ENCODE measurements at regions not wholly inside any gene's neighbourhood (a gene's known extent, or its start where the extent isn't known, plus 50 kb on each side); places are given as distances from the start of the nearest gene placed in this dataset.

- H2AFZ ChIP-seq (ENCODE audit: low read depth): no peak overlapping the region
- ChIA-PET CTCF (no interaction called here), POLR2A (no interaction called here)
- WGBS (ENCODE audit: low lambda C conversion rate): 49% methylated on average over 4 of the region's 4 CpGs
- H3K9me2 ChIP-seq: no peaks in the 10 kb centered on the region
- H3K27ac ChIP-seq (ENCODE audit: low read depth in 2 of 2, low read length in 1 of 2): no peak overlapping the region
- no peaks in the 10 kb centered on the region for H3K79me2 ChIP-seq (ENCODE audit: insufficient read depth)
- H3K4me2 ChIP-seq: no peak overlapping the region
- no peak for TF ChIP-seq MXI1 (IDR thresholded peaks at IDR 0.05; ENCODE audit: low read depth, low read length)
- TF ChIP-seq TCF12 (IDR thresholded peaks at IDR 0.05): no peak
- no peak for TF ChIP-seq CTCF (IDR thresholded peaks at IDR 0.05)
- TF ChIP-seq USF2 (IDR thresholded peaks at IDR 0.05; ENCODE audit: borderline replicate concordance, low read depth, low read length): no peak
- no peak for TF ChIP-seq FOSL2 (IDR thresholded peaks at IDR 0.05; ENCODE audit: borderline replicate concordance, low read depth)
- TF ChIP-seq SMC3 (IDR thresholded peaks at IDR 0.05; ENCODE audit: low read depth, low read length): no peak
- TF ChIP-seq IRF3 (IDR thresholded peaks at IDR 0.05; ENCODE audit: low read depth, low read length): no peak
- no peak for TF ChIP-seq NRF1 (IDR thresholded peaks at IDR 0.05; ENCODE audit: low read depth, low read length)
- no peak for TF ChIP-seq GABPA (IDR thresholded peaks at IDR 0.05; ENCODE audit: low read depth)
- no peak for TF ChIP-seq FOXJ3 (CRISPR knock-in tag; IDR thresholded peaks at IDR 0.05)
- TF ChIP-seq FOXM1 (IDR thresholded peaks at IDR 0.05; ENCODE audit: low read depth): no peak
- no peak for TF ChIP-seq REST (IDR thresholded peaks at IDR 0.05; ENCODE audit: low read depth, low read length)
- TF ChIP-seq MEF2A (IDR thresholded peaks at IDR 0.05; ENCODE audit: borderline replicate concordance, low read depth): no peak
- no peak for TF ChIP-seq CHD2 (IDR thresholded peaks at IDR 0.05; ENCODE audit: low read length, partially characterized antibody)
- TF ChIP-seq TEAD4 (IDR thresholded peaks at IDR 0.05; ENCODE audit: borderline replicate concordance, insufficient read depth): no peak
- TF ChIP-seq RXRA (IDR thresholded peaks at IDR 0.05; ENCODE audit: borderline replicate concordance, low read depth): no peak
- TF ChIP-seq USF1 (IDR thresholded peaks at IDR 0.05; ENCODE audit: borderline replicate concordance, low read depth): no peak
- H3K27me3 ChIP-seq (ENCODE audit: insufficient read depth): no peaks in the 10 kb centered on the region
- H3K9me3 ChIP-seq: no peaks in the 10 kb centered on the region
- no peaks in the 10 kb centered on the region for H3F3A ChIP-seq (replicated peaks; ENCODE audit: insufficient read depth)
- H3K9ac ChIP-seq: no peak overlapping the region
- no peaks in the 10 kb centered on the region for H4K20me1 ChIP-seq (ENCODE audit: insufficient read depth)
- no peaks in the 10 kb centered on the region for H3K36me3 ChIP-seq (replicated peaks in 1 of 2; ENCODE audit: control insufficient read depth in 1 of 2, insufficient read depth in 2 of 2, low read length in 1 of 2)
- no peaks in the 10 kb centered on the region for H3K4me1 ChIP-seq (ENCODE audit: control insufficient read depth in 1 of 2, insufficient read depth in 2 of 2, low read depth in 1 of 2, low read length in 1 of 2)
- no peak for DNase-seq
- H3K4me3 ChIP-seq (ENCODE audit: low read depth in 2 of 2, low read length in 1 of 2): no peak overlapping the region
Observed at GRCh38 chr9:91151718-91152095, 210.0 kb downstream of the AUH start.
